Liver (tissue), 2 donors: ENCODE measurements at regions not wholly inside any gene's neighbourhood (a gene's known extent, or its start where the extent isn't known, plus 50 kb on each side); places are given as distances from the start of the nearest gene placed in this dataset.

Experiments
- YY1 ChIP-seq: IDR thresholded peaks from 2 replicates; pipeline ENCODE4 v1.6.1; 2016; ENCODE audit warnings: antibody characterized with exemption, mild to moderate bottlenecking
- TF ChIP-seq, protein P1 (sequence below): fragments of 150-350 bp; IDR thresholded peaks from 2 replicates; pipeline ENCODE4 v1.5.1; 2017; ENCODE audit warnings: improper control_type of control experiment, low read depth, low read length; ENCODE audit not compliant: missing input control
- donor health status: healthy.

DNA sequence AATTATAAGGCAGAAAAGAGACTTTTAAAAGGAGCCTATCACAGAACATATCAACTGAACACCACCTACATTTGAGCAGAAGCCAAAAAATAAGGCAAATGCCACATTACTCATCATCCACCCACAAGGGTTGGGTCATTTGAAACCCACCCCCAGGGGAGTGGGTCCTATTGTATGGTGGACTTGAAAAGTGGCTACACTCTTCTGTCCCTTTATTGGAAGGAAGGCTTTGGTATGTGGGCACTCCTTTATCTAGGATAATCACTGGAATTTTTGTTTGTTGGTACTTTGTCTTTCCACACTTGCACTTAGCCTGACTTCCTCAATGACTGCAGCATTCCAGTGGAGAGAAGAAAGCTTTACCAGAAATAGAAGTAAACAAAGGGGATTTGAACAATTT lies 157.2 kb upstream of the COL11A1 start:
- no peak for TF ChIP-seq YY1
- TF ChIP-seq, protein P1, sequence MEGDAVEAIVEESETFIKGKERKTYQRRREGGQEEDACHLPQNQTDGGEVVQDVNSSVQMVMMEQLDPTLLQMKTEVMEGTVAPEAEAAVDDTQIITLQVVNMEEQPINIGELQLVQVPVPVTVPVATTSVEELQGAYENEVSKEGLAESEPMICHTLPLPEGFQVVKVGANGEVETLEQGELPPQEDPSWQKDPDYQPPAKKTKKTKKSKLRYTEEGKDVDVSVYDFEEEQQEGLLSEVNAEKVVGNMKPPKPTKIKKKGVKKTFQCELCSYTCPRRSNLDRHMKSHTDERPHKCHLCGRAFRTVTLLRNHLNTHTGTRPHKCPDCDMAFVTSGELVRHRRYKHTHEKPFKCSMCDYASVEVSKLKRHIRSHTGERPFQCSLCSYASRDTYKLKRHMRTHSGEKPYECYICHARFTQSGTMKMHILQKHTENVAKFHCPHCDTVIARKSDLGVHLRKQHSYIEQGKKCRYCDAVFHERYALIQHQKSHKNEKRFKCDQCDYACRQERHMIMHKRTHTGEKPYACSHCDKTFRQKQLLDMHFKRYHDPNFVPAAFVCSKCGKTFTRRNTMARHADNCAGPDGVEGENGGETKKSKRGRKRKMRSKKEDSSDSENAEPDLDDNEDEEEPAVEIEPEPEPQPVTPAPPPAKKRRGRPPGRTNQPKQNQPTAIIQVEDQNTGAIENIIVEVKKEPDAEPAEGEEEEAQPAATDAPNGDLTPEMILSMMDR = no peak
